NCI-H526 (cell line): ENCODE measurements at regions not wholly inside any gene's neighbourhood (a gene's known extent, or its start where the extent isn't known, plus 50 kb on each side); places are given as distances from the start of the nearest gene placed in this dataset.
A peak's percentile ranks its signal among the peaks of the same experiment; 100 is the strongest.
"Not testable (repeated sequence)": the region's sequence is repeated elsewhere in the genome, so short reads cannot be mapped to it uniquely, and the experiment has no call there.

Experiments used
- DNase-seq, 2 experiments: peaks; one replicate each; lab custom pipeline; 2025; lab: John Stamatoyannopoulos, UW

GRCh38 chr21:28126521-28127174 is 866.0 kb downstream of the LTN1 start:
- DNase-seq: no peak

GRCh38 chr21:28124541-28124940 is 868.1 kb downstream of the LTN1 start:
- DNase-seq: no peak

GRCh38 chr21:28118570-28118969 is 874.1 kb downstream of the LTN1 start:
- DNase-seq: no peak

- DNase-seq: not testable (repeated sequence)
Observed at GRCh38 chr21:28114986-28115385, 877.7 kb downstream of the LTN1 start.

- DNase-seq: no peak
Observed at GRCh38 chr21:28113718-28114117, 879.0 kb downstream of the LTN1 start.

- DNase-seq: no peak
Observed at GRCh38 chr21:28112511-28112910, 880.2 kb downstream of the LTN1 start.

- no peak for DNase-seq
Observed at GRCh38 chr21:28111151-28111619, 881.5 kb downstream of the LTN1 start.

- no peak for DNase-seq
Observed at GRCh38 chr21:28110716-28111115, 882.0 kb downstream of the LTN1 start.

GRCh38 chr21:28110074-28110473 is 882.6 kb downstream of the LTN1 start:
- no peak for DNase-seq

GRCh38 chr21:28106370-28106890 is 886.2 kb downstream of the LTN1 start:
- no peak for DNase-seq

- no peak for DNase-seq
Observed at GRCh38 chr21:28104346-28104745, 888.3 kb downstream of the LTN1 start.

- DNase-seq: peak; percentile 64 to 72
Observed at GRCh38 chr21:28100366-28100765, 892.3 kb downstream of the LTN1 start.

GRCh38 chr21:28099001-28099705 is 893.5 kb downstream of the LTN1 start:
- peak; percentile 76 to 84 for DNase-seq

- no peak for DNase-seq
Observed at GRCh38 chr21:28091466-28091865, 901.2 kb downstream of the LTN1 start.

GRCh38 chr21:28090546-28090945 is 902.1 kb downstream of the LTN1 start:
- no peak for DNase-seq

- DNase-seq: no peak
Observed at GRCh38 chr21:28089599-28090441, 902.9 kb downstream of the LTN1 start.

- DNase-seq: no peak
Observed at GRCh38 chr21:28086861-28087581, 905.7 kb downstream of the LTN1 start.

GRCh38 chr21:28084951-28085350 is 907.7 kb downstream of the LTN1 start:
- no peak for DNase-seq

- DNase-seq: no peak
Observed at GRCh38 chr21:28083350-28083749, 909.3 kb downstream of the LTN1 start.

GRCh38 chr21:28078126-28078525 is 914.6 kb downstream of the LTN1 start:
- DNase-seq: no peak

GRCh38 chr21:28074676-28075075 is 918.0 kb downstream of the LTN1 start:
- DNase-seq: no peak

GRCh38 chr21:28072601-28073000 is 920.1 kb downstream of the LTN1 start:
- DNase-seq: no peak
